ENCODE measurements at regions not wholly inside any gene's neighbourhood (a gene's known extent, or its start where the extent isn't known, plus 50 kb on each side); places are given as distances from the start of the nearest gene placed in this dataset.

DNA sequence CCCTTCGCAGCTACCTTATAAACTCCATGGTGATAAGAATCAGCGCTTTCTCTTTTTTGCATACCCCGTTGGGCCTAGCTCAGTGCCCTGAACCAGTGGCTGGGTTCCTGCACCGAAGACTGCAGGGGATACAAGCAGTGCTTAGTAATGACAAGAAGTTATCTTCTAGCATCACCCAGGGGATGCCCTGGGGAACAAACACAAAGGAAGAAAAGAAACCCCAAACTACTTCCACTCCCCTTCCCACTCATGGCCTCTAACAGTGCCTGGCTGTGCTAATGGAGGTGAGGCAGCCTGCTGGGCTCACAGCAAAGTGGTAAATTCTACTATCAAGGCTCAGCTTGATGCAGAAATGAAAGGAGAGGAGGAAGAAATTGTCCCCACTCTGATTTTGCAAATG lies 314.7 kb downstream of the TXNL1 start:
- Mint-ChIP-seq H3K4me1 (no peaks in the 10 kb centered on the region), H3K9me3 (no peaks in the 10 kb centered on the region)

DNA sequence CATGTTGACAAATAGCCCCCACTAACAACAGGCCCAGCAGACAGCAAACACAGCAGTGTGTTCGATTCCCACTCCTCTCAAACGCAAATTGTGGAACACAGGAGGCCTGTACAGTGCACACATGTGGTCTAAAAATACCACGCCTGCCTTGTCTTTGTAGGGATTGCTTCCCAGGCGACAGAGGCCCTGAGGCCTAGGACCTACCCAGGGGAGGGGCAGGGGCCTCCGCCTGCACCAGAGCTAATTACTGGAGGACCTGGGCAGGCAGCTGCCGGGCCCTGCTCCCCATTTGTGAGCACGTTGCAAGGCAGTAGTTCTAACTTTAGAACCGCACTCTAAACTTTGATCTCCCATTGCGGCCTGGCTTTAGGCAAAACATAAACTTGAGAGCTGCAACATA lies 316.0 kb downstream of the TXNL1 start:
- Mint-ChIP-seq H3K9me3 (no peaks in the 10 kb centered on the region), H3K4me1 (no peaks in the 10 kb centered on the region)
- intact Hi-C loops (cut with micrococcal nuclease) = no loop called here

More for the DNA sequence above, 314.7 kb downstream of the TXNL1 start:
- H3K4me3 Mint-ChIP-seq = no peak overlapping the region
- intact Hi-C loops (cut with micrococcal nuclease) = no loop called here
- no peaks in the 10 kb centered on the region for H3K27me3 Mint-ChIP-seq
- DNase-seq = no peak
- no peak overlapping the region for H3K27ac Mint-ChIP-seq
- H3K36me3 Mint-ChIP-seq (ENCODE audit: low read depth) = no peaks in the 10 kb centered on the region

DNA sequence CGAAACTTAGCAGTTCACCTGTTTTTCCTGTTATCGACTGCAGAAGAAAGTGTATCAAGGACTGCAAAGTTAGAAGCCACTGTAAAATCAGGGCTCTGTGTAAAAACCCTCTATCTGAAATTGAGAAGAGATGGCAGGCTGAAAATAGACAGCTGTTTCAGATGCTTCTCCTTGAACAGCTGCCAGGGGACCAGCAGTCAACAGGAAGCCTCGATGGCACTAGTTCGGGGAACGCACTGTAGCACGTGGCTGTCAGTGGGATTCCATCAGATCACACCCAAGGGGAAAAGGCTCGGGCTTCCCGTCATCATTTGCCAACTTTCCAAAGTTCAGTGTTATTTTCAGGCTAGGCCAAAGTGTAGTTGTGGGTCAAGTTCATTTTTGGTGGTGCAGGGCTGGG lies 316.9 kb downstream of the TXNL1 start:
- H3K9me3 Mint-ChIP-seq = no peaks in the 10 kb centered on the region

More for the DNA sequence above, 316.0 kb downstream of the TXNL1 start:
- Mint-ChIP-seq H3K27ac (no peak overlapping the region), H3K4me3 (no peak overlapping the region), H3K27me3 (no peaks in the 10 kb centered on the region), H3K36me3 (ENCODE audit: low read depth) (no peaks in the 10 kb centered on the region)
- no peak for DNase-seq

DNA sequence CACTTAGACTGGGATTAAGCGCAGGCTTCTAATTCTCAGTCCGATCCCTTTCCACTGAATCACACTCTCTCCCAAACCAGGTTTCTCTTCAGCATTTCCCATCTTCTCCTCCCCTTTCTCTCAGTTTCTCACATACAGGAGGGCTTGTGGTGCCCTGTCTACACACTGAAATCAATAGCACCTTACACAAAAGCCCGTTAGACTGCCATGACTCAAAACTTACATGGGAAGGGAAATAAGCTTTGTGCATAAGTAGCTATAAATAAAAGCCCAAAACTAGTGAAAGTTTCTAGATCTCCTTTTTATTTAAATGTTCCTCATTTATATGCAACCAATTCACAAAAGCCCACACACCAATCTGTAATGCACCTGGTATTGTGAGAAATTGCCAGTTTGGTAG lies 318.4 kb downstream of the TXNL1 start:
- no peak for DNase-seq
- Mint-ChIP-seq H3K27me3 (no peaks in the 10 kb centered on the region), H3K4me3 (no peak overlapping the region), H3K9me3 (no peaks in the 10 kb centered on the region), H3K4me1 (no peaks in the 10 kb centered on the region), H3K27ac (no peak overlapping the region), H3K36me3 (ENCODE audit: low read depth) (no peaks in the 10 kb centered on the region)
- intact Hi-C loops (cut with micrococcal nuclease) = no loop called here

More for the DNA sequence above, 316.9 kb downstream of the TXNL1 start:
- DNase-seq = no peak
- Mint-ChIP-seq H3K27ac (no peak overlapping the region), H3K4me1 (no peaks in the 10 kb centered on the region), H3K27me3 (no peaks in the 10 kb centered on the region), H3K4me3 (no peak overlapping the region), H3K36me3 (ENCODE audit: low read depth) (no peaks in the 10 kb centered on the region)
- intact Hi-C loops (cut with micrococcal nuclease) = no loop called here

DNA sequence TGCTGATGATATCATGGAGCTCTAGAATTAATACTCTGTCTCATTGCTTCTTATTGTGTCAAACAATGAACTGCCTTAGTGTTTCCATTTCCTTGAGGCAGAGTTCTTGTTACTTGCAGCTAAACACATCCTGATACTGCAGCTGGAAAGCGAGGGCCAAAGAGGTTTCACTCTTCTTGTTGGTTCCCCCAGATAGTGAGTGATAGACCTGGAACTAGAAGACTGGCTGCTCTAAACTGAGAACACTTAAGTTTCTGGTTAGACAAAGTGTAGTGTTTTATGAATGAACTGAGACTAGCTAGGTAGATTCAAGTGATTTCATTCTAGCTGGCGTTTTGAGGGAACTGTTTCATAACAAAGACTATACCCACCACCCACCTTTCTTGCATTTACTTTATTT lies 321.7 kb downstream of the TXNL1 start:
- Mint-ChIP-seq H3K4me3 (no peak overlapping the region), H3K36me3 (ENCODE audit: low read depth) (no peaks in the 10 kb centered on the region), H3K9me3 (no peaks in the 10 kb centered on the region), H3K27ac (no peak overlapping the region), H3K4me1 (no peaks in the 10 kb centered on the region), H3K27me3 (no peaks in the 10 kb centered on the region)
- DNase-seq = no peak
- intact Hi-C loops (cut with micrococcal nuclease) = no loop called here

DNA sequence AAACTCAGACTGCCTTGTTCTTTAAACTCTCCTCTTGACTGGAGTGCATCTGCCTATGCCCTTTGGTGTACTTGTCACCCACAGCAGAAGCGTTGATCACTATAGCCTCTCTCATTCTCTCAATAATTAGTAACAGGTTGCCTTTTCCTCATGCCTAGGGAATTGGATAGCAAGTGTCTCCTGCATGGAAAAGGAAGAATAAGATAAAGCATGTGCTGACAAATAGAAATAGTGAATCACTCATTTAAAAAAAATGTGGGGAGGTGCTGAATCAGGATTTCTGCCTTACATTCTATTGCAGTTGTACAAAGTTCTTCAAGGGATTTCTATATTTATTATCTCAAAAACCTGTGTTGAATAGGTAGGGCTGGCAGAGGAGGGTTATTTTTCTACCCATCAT lies 323.0 kb downstream of the TXNL1 start:
- H3K36me3 Mint-ChIP-seq (ENCODE audit: low read depth) = no peaks in the 10 kb centered on the region
- no peak overlapping the region for H3K4me3 Mint-ChIP-seq
- H3K27me3 Mint-ChIP-seq = no peaks in the 10 kb centered on the region
- intact Hi-C loops (cut with micrococcal nuclease) = no loop called here
- no peak for DNase-seq
- no peaks in the 10 kb centered on the region for H3K9me3 Mint-ChIP-seq
- H3K4me1 Mint-ChIP-seq = no peaks in the 10 kb centered on the region
- no peak overlapping the region for H3K27ac Mint-ChIP-seq

DNA sequence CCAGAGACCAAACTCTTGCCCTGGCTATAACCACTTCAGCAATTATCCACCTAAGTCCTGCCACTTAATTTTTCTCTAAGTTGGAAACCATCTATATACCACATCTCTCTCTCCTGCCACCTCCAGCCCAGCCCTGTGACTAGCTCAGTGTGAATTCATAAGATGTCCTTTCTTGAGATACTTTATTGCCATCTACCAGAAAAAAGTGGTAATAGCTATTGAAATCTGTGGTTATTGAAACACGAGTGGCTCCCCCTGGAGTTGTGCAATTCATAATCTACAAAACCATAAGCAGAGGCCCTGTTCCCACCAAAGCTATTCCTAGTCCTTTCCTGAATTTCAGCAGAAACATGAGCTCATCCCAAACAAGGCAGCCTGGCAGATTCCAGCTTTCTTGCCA lies 324.0 kb downstream of the TXNL1 start:
- Mint-ChIP-seq H3K27ac (no peak overlapping the region), H3K9me3 (no peaks in the 10 kb centered on the region), H3K4me1 (no peaks in the 10 kb centered on the region), H3K36me3 (ENCODE audit: low read depth) (no peaks in the 10 kb centered on the region), H3K4me3 (no peak overlapping the region), H3K27me3 (no peaks in the 10 kb centered on the region)
- intact Hi-C loops (cut with micrococcal nuclease) = no loop called here
- no peak for DNase-seq

DNA sequence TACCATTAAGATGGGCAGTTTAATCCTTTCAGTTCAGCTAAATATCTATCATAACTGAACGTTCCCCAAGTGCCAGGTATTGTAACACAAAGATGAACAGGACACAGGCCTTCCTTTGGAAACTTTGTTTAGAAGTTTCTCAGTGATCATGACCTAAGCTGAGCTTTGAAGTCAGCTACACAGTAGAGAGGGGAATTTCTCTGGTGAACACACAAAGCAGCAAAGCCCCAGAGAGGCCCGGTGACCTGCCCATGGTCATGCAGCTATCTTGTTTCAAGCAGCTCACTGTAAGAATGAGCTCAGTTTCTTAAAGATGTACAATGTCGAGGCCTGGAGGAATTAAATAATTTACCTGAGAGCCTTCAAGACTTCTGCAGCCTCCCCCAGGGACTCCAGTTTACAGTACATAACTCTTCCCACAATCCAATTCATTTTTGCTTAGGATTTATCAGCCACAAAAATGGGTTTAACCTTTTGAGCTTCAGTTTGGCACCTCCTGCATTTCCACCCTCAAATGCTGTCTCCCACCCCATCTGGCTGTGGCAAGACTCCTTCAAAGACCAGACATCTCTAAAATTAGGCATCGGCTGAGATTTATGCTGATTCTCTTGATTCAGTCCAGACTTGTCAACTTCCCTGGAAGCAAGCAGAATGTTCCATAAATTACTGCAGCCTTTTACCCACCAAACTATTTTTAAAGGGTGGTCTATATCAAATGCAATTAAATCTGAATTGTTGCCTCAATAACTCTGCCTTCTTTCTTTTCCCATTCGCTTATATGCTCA lies 325.6 kb downstream of the TXNL1 start:
- no peaks in the 10 kb centered on the region for H3K27me3 Mint-ChIP-seq
- H3K9me3 Mint-ChIP-seq = no peaks in the 10 kb centered on the region
- H3K36me3 Mint-ChIP-seq (ENCODE audit: low read depth) = no peaks in the 10 kb centered on the region
- H3K4me1 Mint-ChIP-seq = no peaks in the 10 kb centered on the region
- intact Hi-C loops (cut with micrococcal nuclease) = no loop called here
- H3K4me3 Mint-ChIP-seq = no peak overlapping the region
- DNase-seq = no peak
- no peak overlapping the region for H3K27ac Mint-ChIP-seq

DNA sequence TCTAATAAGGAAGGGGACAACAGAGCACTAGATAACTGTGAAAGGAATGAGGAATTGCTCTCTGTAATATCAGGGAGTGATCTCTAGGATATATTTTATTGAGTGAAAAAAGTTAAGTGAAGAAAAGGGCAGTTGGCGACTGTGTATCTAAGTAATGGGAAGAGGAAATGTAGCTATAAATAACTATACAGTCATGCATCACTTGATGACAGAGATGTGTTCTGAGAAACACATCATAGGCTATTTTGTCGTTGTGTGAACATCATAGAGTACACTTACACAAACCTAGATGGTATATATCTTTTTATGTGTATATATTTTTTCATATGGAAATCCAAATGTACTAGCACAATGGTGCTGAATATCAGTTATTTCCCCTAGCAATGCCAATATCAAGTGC lies 329.3 kb downstream of the TXNL1 start:
- no peaks in the 10 kb centered on the region for H3K9me3 Mint-ChIP-seq
- no peaks in the 10 kb centered on the region for H3K4me1 Mint-ChIP-seq
- intact Hi-C loops (cut with micrococcal nuclease) = no loop called here
- H3K27ac Mint-ChIP-seq = no peak overlapping the region
- H3K36me3 Mint-ChIP-seq (ENCODE audit: low read depth) = no peaks in the 10 kb centered on the region
- no peak overlapping the region for H3K4me3 Mint-ChIP-seq
- no peaks in the 10 kb centered on the region for H3K27me3 Mint-ChIP-seq
- DNase-seq = no peak

DNA sequence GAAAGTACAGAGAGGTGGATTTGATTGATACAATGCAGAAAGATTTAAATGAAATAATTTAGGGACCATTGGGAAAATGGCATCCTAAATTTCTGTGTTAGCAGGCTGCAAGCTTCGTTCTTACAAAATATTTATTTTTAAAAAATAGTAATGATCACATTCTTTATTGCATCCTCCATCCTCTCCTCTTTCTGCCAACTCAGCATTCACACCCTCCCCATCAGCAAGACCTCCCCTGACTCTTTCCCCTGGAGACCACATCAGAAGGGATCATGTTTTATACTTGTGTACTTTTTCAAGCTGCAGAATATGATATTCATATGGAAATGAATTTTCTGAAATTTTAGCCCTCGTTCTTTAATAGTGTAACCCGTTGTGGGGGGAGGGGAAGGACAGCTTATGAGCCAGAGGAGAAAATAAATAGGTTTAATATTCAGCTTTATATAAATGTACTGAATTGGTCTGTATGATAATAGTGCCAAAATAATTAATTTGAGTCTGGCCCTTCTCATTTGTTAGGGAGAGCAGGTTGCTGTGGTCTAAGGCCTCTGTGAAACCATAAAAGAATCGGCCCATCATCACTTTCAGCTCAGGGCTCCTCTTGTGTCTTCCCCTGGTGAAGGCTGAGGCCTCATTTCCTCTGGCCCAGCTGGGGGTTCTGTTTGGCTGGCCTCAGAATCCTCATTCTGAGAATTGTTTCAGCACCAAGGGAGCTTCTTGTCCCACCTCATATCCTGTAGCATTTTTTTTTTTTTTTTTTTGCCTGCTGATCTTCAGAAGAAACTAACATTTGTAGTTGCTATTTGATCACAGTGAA lies 330.8 kb downstream of the TXNL1 start:
- no peaks in the 10 kb centered on the region for H3K36me3 Mint-ChIP-seq (ENCODE audit: low read depth)
- no peak overlapping the region for H3K4me3 Mint-ChIP-seq
- intact Hi-C loops (cut with micrococcal nuclease) = no loop called here
- H3K27me3 Mint-ChIP-seq = no peaks in the 10 kb centered on the region
- H3K9me3 Mint-ChIP-seq = no peaks in the 10 kb centered on the region
- H3K4me1 Mint-ChIP-seq = no peaks in the 10 kb centered on the region
- DNase-seq = no peak
- no peak overlapping the region for H3K27ac Mint-ChIP-seq

DNA sequence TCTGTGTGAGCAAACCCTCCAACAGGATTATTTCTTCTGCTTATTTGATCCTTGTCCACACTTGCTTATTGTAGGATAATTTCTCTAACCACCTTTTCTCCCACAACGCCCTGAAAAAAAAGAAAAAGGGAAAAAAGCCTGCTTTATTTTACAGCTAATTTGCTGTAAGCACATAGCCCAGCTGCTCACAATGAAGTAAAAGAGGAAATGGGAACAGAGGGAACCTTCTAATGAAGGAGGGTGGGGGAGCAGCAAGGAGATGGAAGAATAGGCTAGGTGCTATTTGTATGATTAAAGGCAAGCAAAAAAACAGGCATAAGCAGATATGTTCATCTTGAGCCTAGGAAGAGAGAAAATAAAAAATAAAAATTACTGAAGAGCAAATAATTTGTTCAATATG lies 331.6 kb downstream of the TXNL1 start:
- Mint-ChIP-seq H3K27me3 (no peaks in the 10 kb centered on the region), H3K4me3 (no peak overlapping the region), H3K27ac (no peak overlapping the region), H3K36me3 (ENCODE audit: low read depth) (no peaks in the 10 kb centered on the region), H3K4me1 (no peaks in the 10 kb centered on the region), H3K9me3 (no peaks in the 10 kb centered on the region)
- no peak for DNase-seq
- intact Hi-C loops (cut with micrococcal nuclease) = no loop called here

DNA sequence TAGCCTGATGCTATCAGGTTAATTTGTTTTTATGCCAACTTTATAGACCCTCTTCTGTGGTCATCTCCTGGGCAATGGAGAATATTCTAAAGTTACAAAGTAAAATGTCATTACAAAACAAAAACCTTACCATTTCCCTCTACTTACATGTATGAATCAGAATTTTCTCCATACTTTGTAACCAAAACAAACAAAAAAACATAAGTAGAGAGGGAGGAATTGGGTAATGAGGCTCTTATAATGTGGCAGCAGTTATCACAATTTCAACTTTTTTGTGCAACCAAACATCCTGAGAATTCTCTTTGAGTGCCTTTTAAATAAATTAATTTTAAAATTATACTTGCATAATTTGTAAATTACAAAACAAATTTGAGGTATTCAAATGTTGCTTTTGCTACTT lies 332.8 kb downstream of the TXNL1 start:
- no peak for DNase-seq
- Mint-ChIP-seq H3K4me3 (no peak overlapping the region), H3K9me3 (no peaks in the 10 kb centered on the region), H3K36me3 (ENCODE audit: low read depth) (no peaks in the 10 kb centered on the region), H3K4me1 (no peaks in the 10 kb centered on the region), H3K27me3 (no peaks in the 10 kb centered on the region), H3K27ac (no peak overlapping the region)
- intact Hi-C loops (cut with micrococcal nuclease) = no loop called here

DNA sequence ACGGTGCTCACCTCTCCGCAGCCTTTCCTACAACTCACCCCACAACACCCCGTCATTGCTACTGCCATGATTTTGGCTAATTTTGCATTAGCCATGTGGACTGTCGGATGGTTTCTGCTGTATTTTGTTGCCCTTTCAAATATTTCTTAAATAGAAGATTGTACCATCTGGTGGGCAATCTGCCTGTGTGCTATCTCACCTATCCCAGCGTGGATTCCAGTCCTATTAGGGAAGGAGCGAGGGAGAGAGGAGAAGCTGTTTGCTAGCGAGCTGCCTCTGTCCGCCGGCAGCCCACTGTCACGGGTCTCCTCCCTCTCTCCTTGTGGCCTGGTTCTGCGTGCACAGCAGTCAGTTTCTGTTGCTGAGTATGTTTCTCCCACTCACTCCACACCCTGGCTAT lies 336.2 kb downstream of the TXNL1 start:
- DNase-seq = no peak
- H3K27me3 Mint-ChIP-seq = no peaks in the 10 kb centered on the region
- H3K9me3 Mint-ChIP-seq = no peaks in the 10 kb centered on the region
- no peaks in the 10 kb centered on the region for H3K36me3 Mint-ChIP-seq (ENCODE audit: low read depth)
- intact Hi-C loops (cut with micrococcal nuclease) = no loop called here
- no peak overlapping the region for H3K27ac Mint-ChIP-seq
- H3K4me1 Mint-ChIP-seq = no peaks in the 10 kb centered on the region
- H3K4me3 Mint-ChIP-seq = no peak overlapping the region

DNA sequence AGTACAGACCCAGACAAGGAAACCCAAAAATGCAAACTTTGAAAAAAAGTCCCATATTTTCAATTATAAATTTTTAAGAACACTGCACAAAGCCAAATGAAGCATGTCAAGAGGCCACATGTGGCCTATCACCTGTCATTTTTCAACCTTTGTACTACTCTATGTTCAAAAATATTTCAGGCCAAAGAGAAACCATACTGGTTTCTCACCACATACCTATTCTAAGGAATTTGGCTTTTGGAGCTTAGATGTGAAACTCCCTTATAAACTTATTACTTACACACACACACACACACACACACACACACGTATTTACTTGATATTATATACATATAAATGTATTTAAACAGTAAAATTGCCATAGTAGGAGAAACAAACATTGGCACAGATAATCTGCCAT lies 338.7 kb downstream of the TXNL1 start:
- Mint-ChIP-seq H3K4me3 (no peak overlapping the region), H3K36me3 (ENCODE audit: low read depth) (no peaks in the 10 kb centered on the region), H3K9me3 (no peaks in the 10 kb centered on the region), H3K27me3 (no peaks in the 10 kb centered on the region), H3K27ac (no peak overlapping the region), H3K4me1 (no peaks in the 10 kb centered on the region)
- no peak for DNase-seq
- intact Hi-C loops (cut with micrococcal nuclease) = no loop called here

All from activated CD4-positive, alpha-beta T cell treated with anti-CD3 and anti-CD28 coated beads, Interleukin-2, amount 10 ng/mL, durations not matched to agents 24 days and 14 days (primary cell).